ENCODE measurements at regions not wholly inside any gene's neighbourhood (a gene's known extent, or its start where the extent isn't known, plus 50 kb on each side); places are given as distances from the start of the nearest gene placed in this dataset.

GRCh38 chr14:46472261-46472660, 179.3 kb downstream of the RPL10L start (continued):
- TF ChIP-seq ZBTB33 (IDR thresholded peaks at IDR 0.05; ENCODE audit: borderline replicate concordance, low read depth) (no peak), NFIC (IDR thresholded peaks at IDR 0.05; ENCODE audit: borderline replicate concordance) (no peak)

- Histone ChIP-seq H3K36me3 (replicated peaks in 1 of 2; ENCODE audit: control insufficient read depth in 1 of 2, insufficient read depth in 2 of 2, low read length in 1 of 2) (no peaks in the 10 kb centered on the region), H3K4me3 (ENCODE audit: low read depth in 2 of 2, low read length in 1 of 2) (no peak overlapping the region), H3K79me2 (ENCODE audit: insufficient read depth) (no peaks in the 10 kb centered on the region), H3K9me2 (no peaks in the 10 kb centered on the region), H3K4me2 (no peak overlapping the region), H3K27me3 (ENCODE audit: insufficient read depth) (no peaks in the 10 kb centered on the region), H3K4me1 (ENCODE audit: control insufficient read depth in 1 of 2, insufficient read depth in 2 of 2, low read depth in 1 of 2, low read length in 1 of 2) (no peaks in the 10 kb centered on the region), H3K9ac (no peak overlapping the region), H3K27ac (ENCODE audit: low read depth in 2 of 2, low read length in 1 of 2) (no peak overlapping the region), H2AFZ (ENCODE audit: low read depth) (no peak overlapping the region), H3F3A (replicated peaks; ENCODE audit: insufficient read depth) (no peaks in the 10 kb centered on the region), H3K9me3 (no peaks in the 10 kb centered on the region), H4K20me1 (ENCODE audit: insufficient read depth) (no peaks in the 10 kb centered on the region)
- POLR2A ChIA-PET, result no interaction called here
- TF ChIP-seq CHD2 (IDR thresholded peaks at IDR 0.05; ENCODE audit: low read length, partially characterized antibody), result no peak
- no peak for TF ChIP-seq REST (IDR thresholded peaks at IDR 0.05; ENCODE audit: low read depth, low read length)
- TF ChIP-seq FOSL2 (IDR thresholded peaks at IDR 0.05; ENCODE audit: borderline replicate concordance, low read depth), result no peak
- no peak for TF ChIP-seq MAX (IDR thresholded peaks at IDR 0.05; ENCODE audit: low read depth)
- TF ChIP-seq FOXJ3 (CRISPR knock-in tag; IDR thresholded peaks at IDR 0.05), result no peak
- TF ChIP-seq SIN3A (IDR thresholded peaks at IDR 0.05; ENCODE audit: borderline replicate concordance, low read depth, low read length), result no peak
- TF ChIP-seq JUND (IDR thresholded peaks at IDR 0.05), result no peak
- TF ChIP-seq USF1 (IDR thresholded peaks at IDR 0.05; ENCODE audit: borderline replicate concordance, low read depth), result no peak
- TF ChIP-seq TCF12 (IDR thresholded peaks at IDR 0.05), result no peak
- no peak for TF ChIP-seq YY1 (IDR thresholded peaks at IDR 0.05; ENCODE audit: low read depth)
- no peak for TF ChIP-seq FOXM1 (IDR thresholded peaks at IDR 0.05; ENCODE audit: low read depth)
- TF ChIP-seq USF2 (IDR thresholded peaks at IDR 0.05; ENCODE audit: borderline replicate concordance, low read depth, low read length), result no peak
- TF ChIP-seq MXI1 (IDR thresholded peaks at IDR 0.05; ENCODE audit: low read depth, low read length), result no peak
- TF ChIP-seq GABPA (IDR thresholded peaks at IDR 0.05; ENCODE audit: low read depth), result no peak
- no peak for TF ChIP-seq CTCF (IDR thresholded peaks at IDR 0.05)
- no peak for TF ChIP-seq TEAD4 (IDR thresholded peaks at IDR 0.05; ENCODE audit: borderline replicate concordance, insufficient read depth)
- CTCF ChIA-PET, result no interaction called here
- WGBS (ENCODE audit: low lambda C conversion rate), result 0% methylated on average over 1 of the region's 1 CpG
- DNase-seq, result no peak
Measured at GRCh38 chr14:46464341-46464740, 187.2 kb downstream of the RPL10L start.

Data from SK-N-SH (cell line).